Activated CD4-positive, alpha-beta memory T cell treated with anti-CD3 and anti-CD28 coated beads for 36 hours (primary cell): ENCODE measurements at regions not wholly inside any gene's neighbourhood (a gene's known extent, or its start where the extent isn't known, plus 50 kb on each side); places are given as distances from the start of the nearest gene placed in this dataset.
"Not testable (repeated sequence)": the region's sequence is repeated elsewhere in the genome, so short reads cannot be mapped to it uniquely, and the experiment has no call there.

ENCODE experiments used
- CTCF ChIA-PET: fragments of 350-600 bp; sonication (Branson Sonifier 250); formaldehyde crosslinking; loops from one replicate; lab custom pipeline; 2021; ENCODE audit warnings: antibody characterized with exemption, inconsistent platforms; lab: Charles Lee
- POLR2A ChIA-PET: fragments of 350-600 bp; sonication (Branson Sonifier 250); formaldehyde crosslinking; loops from one replicate; lab custom pipeline; 2021; ENCODE audit warnings: antibody characterized with exemption; lab: Charles Lee
- DNase-seq: peaks from one replicate; pipeline ENCODE4 v3.0.0-alpha.2; 2020
- H3K27ac Mint-ChIP-seq: one replicate; pipeline ENCODE4 v1.8.0; 2021; ENCODE audit warnings: mixed read lengths
- H3K27me3 Mint-ChIP-seq: one replicate; pipeline ENCODE4 v1.8.0; 2021; ENCODE audit warnings: mixed read lengths
- H3K36me3 Mint-ChIP-seq: one replicate; pipeline ENCODE4 v1.8.0; 2021; ENCODE audit warnings: mixed read lengths
- H3K4me1 Mint-ChIP-seq: one replicate; pipeline ENCODE4 v1.8.0; 2021; ENCODE audit warnings: low read depth, mixed read lengths
- H3K4me3 Mint-ChIP-seq: one replicate; pipeline ENCODE4 v1.8.0; 2021; ENCODE audit warnings: mild to moderate bottlenecking, mixed read lengths
- H3K9me3 Mint-ChIP-seq: one replicate; pipeline ENCODE4 v1.8.0; 2021; ENCODE audit warnings: mixed read lengths
- intact Hi-C: fragments of 100-400 bp; cut with micrococcal nuclease; formaldehyde crosslinking; loops from one replicate; pipeline ENCODE4 v1.15.1; 2023

- POLR2A ChIA-PET = interaction anchor here (0.6 kb wide), 1 partner anchor 12 kb away, joined by 3 read pairs; no protein-coding TSS in a partner anchor
- Mint-ChIP-seq H3K9me3 (no peaks in the 10 kb centered on the region), H3K4me3 (no peak overlapping the region), H3K4me1 (no peaks in the 10 kb centered on the region), H3K36me3 (no peaks in the 10 kb centered on the region), H3K27ac (no peak overlapping the region), H3K27me3 (no peaks in the 10 kb centered on the region)
- intact Hi-C loops = no loop called here
- no peak for DNase-seq
- CTCF ChIA-PET = interaction anchor here (1.4 kb wide), 1 partner anchor 22 kb away, joined by 3 read pairs; no protein-coding TSS in a partner anchor
Observed at GRCh38 chr1:201731592-201731991, 97.4 kb upstream of the IPO9 start.

DNA sequence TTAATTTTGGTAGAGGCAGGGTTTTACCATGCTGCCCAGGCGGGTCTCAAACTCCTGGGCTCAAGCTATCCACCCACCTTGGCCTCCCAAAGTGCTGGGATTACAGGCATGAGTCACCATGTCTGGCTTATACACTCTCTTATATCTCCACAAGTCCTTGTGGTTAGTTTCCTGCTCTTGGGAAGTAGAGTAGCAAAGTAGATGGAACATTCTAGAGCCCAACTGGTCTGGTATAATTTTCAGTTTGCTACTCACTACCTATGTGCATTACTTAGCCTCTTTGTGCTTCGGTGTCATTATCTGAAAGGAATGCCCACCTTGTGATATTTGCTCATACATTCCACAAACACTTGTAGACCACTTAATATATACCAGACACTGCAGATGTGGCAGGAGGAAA lies 96.6 kb upstream of the IPO9 start:
- no peaks in the 10 kb centered on the region for H3K9me3 Mint-ChIP-seq
- no peaks in the 10 kb centered on the region for H3K4me1 Mint-ChIP-seq
- ChIA-PET POLR2A (no interaction called here), CTCF (no interaction called here)
- H3K4me3 Mint-ChIP-seq = no peak overlapping the region
- no peak overlapping the region for H3K27ac Mint-ChIP-seq
- DNase-seq = no peak
- H3K27me3 Mint-ChIP-seq = no peaks in the 10 kb centered on the region
- intact Hi-C loops = no loop called here
- no peaks in the 10 kb centered on the region for H3K36me3 Mint-ChIP-seq

DNA sequence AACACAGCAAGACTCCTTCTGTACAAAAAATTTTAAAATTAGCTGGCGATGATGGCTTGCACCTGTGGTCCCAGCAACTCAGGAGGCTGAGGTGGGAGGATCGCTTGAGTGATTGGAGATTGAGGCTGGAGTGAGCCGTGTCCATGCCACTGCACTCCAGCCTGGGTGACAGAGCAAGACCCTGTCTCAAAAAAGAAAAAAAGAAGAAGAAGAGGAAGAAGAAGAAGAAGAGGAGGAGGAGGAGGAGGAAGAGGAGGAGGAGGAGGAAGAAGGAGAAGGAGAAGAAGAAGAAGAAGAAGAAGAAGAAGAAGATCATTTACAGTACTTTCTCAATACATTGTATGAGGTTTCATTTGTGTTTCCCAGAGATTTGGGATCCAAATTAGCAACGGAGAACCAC lies 94.7 kb upstream of the IPO9 start:
- H3K36me3 Mint-ChIP-seq, intact Hi-C loops, DNase-seq, H3K27ac Mint-ChIP-seq, POLR2A ChIA-PET, H3K27me3 Mint-ChIP-seq, H3K4me1 Mint-ChIP-seq, H3K9me3 Mint-ChIP-seq, H3K4me3 Mint-ChIP-seq: not testable (repeated sequence)
- CTCF ChIA-PET = interaction anchor here (1.9 kb wide), 1 partner anchor 175 kb away, joined by 4 read pairs; no protein-coding TSS in a partner anchor

GRCh38 chr1:201734786-201735185 lies 94.2 kb upstream of the IPO9 start:
- Mint-ChIP-seq H3K9me3 (no peaks in the 10 kb centered on the region), H3K4me3 (no peak overlapping the region), H3K36me3 (no peaks in the 10 kb centered on the region), H3K4me1 (peaks cover 5% of the 10 kb centered on the region), H3K27me3 (no peaks in the 10 kb centered on the region), H3K27ac (no peak overlapping the region)
- ChIA-PET CTCF (interaction anchor here (1.9 kb wide), 1 partner anchor 175 kb away, joined by 4 read pairs; no protein-coding TSS in a partner anchor), POLR2A (no interaction called here)
- intact Hi-C loops = no loop called here
- DNase-seq = no peak

DNA sequence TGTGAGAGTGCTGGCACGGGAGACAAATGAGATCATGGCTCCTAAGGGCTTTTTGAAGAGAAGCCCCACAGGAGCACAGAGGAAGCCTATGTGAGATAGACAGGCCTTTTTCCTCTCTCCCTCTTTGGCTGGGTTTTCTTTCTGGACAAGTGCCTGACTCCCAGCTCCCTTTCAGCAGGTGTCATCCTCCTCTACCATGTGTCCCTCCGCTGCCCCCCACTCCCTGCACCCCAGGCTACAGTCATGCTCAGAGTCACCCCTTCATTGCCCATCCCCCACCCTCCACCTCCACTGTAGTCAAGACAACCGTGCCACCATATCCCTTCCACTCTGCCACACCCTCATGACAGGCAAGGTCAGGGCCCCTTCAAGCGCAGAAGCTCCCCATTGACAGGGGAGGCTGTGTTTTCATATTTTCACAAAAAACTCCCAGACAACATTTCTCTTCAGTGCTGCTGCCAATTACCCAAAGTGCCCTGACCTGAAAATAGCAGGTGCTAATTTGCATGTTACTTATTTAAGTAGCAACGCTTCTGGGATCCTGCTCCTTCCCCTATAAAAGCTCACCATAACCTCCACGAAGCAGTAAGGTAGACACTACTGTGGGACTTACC lies 92.1 kb upstream of the IPO9 start:
- POLR2A ChIA-PET = no interaction called here
- Mint-ChIP-seq H3K27ac (no peak overlapping the region), H3K27me3 (peaks cover 4% of the 10 kb centered on the region), H3K4me1 (peaks cover 11% of the 10 kb centered on the region), H3K36me3 (no peaks in the 10 kb centered on the region), H3K9me3 (no peaks in the 10 kb centered on the region), H3K4me3 (no peak overlapping the region)
- DNase-seq = no peak
- intact Hi-C loops = no loop called here
- CTCF ChIA-PET = interaction anchor here (1.9 kb wide), 1 partner anchor 56 kb away, joined by 5 read pairs; no protein-coding TSS in a partner anchor

- no peaks in the 10 kb centered on the region for H3K36me3 Mint-ChIP-seq
- POLR2A ChIA-PET = interaction anchor here (0.8 kb wide), 1 partner anchor 207 kb away, joined by 3 read pairs; no protein-coding TSS in a partner anchor
- intact Hi-C loops = no loop called here
Observed at GRCh38 chr1:201737352-201738060, 91.5 kb upstream of the IPO9 start.

DNA sequence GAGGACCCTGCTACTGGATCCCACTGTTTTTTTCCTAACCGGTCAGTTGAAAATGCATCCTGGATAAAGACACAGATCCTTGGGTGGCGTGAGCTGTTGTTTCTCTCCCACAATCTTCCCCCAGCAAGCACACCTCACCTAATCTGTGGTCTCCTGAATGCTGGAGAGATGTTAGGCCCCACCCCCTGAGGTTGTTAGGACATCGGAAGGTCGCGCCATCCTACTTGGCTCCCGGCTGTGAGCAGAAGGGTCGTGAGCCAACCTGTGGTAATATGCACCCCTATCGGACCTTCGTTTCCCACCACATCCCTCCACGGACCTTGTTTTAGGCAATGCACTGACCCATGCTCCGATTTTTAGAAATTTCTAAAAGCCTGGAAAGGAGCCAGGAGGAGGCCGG lies 89.9 kb upstream of the IPO9 start:
- Mint-ChIP-seq H3K27me3 (peaks cover 4% of the 10 kb centered on the region), H3K27ac (no peak overlapping the region), H3K4me3 (peak overlapping the region; percentile 75), H3K36me3 (no peaks in the 10 kb centered on the region), H3K4me1 (peaks cover 11% of the 10 kb centered on the region), H3K9me3 (no peaks in the 10 kb centered on the region)
- ChIA-PET POLR2A (no interaction called here), CTCF (interaction anchor here (1.5 to 2.2 kb wide), 3 partner anchors 30 to 226 kb away, joined by 3 to 10 read pairs (median 4); no protein-coding TSS in a partner anchor)
- intact Hi-C loops = no loop called here
- DNase-seq = no peak

More at GRCh38 chr1:201737352-201738060, 91.5 kb upstream of the IPO9 start:
- no peak for DNase-seq
- H3K4me3 Mint-ChIP-seq = no peak overlapping the region
- H3K4me1 Mint-ChIP-seq = peaks cover 11% of the 10 kb centered on the region
- H3K27me3 Mint-ChIP-seq = peaks cover 4% of the 10 kb centered on the region
- no peaks in the 10 kb centered on the region for H3K9me3 Mint-ChIP-seq
- H3K27ac Mint-ChIP-seq = no peak overlapping the region
- CTCF ChIA-PET = interaction anchor here (0.8 to 1.9 kb wide), 2 partner anchors 28 to 56 kb away, joined by 4 to 5 read pairs; no protein-coding TSS in a partner anchor

DNA sequence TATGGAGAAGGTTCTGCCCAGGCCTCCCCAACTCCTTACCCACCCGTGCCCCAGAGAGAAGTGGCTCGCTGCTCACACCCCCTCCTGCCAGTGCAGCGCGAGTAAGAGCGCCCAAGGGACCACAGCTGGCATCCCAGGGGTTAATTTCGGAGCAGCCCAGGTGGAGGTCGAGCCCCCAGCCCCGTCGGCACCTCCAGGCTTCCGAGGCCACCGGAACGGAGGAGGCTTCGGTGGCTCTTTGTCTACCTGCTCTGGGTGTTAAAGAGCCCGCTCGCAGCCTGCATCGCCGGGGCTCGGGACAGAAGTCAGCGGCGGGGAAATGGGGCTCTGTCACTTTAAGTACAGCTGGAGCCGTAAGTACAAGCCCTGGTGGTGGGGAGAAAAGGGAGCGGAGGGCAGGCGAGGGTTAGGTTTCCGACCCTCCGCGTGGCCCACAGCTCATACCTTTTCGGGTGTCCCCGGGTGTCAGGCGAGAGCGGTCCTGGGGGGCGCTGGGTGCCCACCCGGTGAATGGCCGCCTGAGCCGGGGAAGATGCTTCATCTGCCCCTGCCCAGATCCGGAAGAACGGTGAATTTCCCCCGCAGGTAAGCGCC lies 89.4 kb upstream of the IPO9 start:
- H3K27ac Mint-ChIP-seq = no peak overlapping the region
- ChIA-PET CTCF (interaction anchor here (1.5 to 2.2 kb wide), 3 partner anchors 30 to 226 kb away, joined by 3 to 10 read pairs (median 4); no protein-coding TSS in a partner anchor), POLR2A (no interaction called here)
- peak overlapping the region; percentile 75 for H3K4me3 Mint-ChIP-seq
- peaks cover 4% of the 10 kb centered on the region for H3K27me3 Mint-ChIP-seq
- H3K9me3 Mint-ChIP-seq = no peaks in the 10 kb centered on the region
- DNase-seq = peak; percentile 60
- no peaks in the 10 kb centered on the region for H3K36me3 Mint-ChIP-seq
- intact Hi-C loops = no loop called here
- peaks cover 11% of the 10 kb centered on the region for H3K4me1 Mint-ChIP-seq

- Mint-ChIP-seq H3K4me1 (peaks cover 11% of the 10 kb centered on the region), H3K36me3 (no peaks in the 10 kb centered on the region), H3K27me3 (peaks cover 4% of the 10 kb centered on the region), H3K27ac (no peak overlapping the region), H3K9me3 (no peaks in the 10 kb centered on the region), H3K4me3 (peak overlapping the region; percentile 76)
- ChIA-PET CTCF (interaction anchor here (1.5 to 2.4 kb wide), 4 partner anchors 31 to 227 kb away, joined by 3 to 10 read pairs (median 5); no protein-coding TSS in a partner anchor), POLR2A (no interaction called here)
- no peak for DNase-seq
- intact Hi-C loops = no loop called here
Observed at GRCh38 chr1:201740086-201740541, 88.8 kb upstream of the IPO9 start.

DNA sequence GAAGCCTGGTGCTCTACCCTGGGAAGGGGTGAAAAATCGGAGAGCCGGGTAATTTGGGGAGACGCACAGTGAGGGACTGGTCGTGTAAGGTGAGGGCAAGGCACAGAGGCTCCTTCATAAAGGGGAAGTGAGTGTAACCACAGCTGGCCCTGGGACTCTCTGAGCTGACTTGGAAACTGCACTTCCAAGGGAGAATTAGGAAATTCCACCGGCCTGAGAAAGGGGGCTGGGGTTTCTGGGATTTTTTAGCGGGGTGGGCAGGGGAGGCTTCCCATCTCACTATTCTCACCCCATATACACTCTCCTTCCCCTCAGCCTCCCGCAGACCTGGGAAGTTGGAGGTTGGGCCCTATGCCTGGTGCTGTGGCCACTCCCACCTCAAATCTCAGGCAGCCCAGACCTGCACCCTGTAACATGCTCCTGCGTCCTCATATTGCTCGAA lies 88.3 kb upstream of the IPO9 start:
- ChIA-PET CTCF (interaction anchor here (1.7 to 2.4 kb wide), 3 partner anchors 31 to 228 kb away, joined by 4 to 10 read pairs (median 6); no protein-coding TSS in a partner anchor), POLR2A (no interaction called here)
- H3K27me3 Mint-ChIP-seq = peaks cover 4% of the 10 kb centered on the region
- peaks cover 11% of the 10 kb centered on the region for H3K4me1 Mint-ChIP-seq
- DNase-seq = no peak
- H3K27ac Mint-ChIP-seq = no peak overlapping the region
- H3K9me3 Mint-ChIP-seq = no peaks in the 10 kb centered on the region
- no peaks in the 10 kb centered on the region for H3K36me3 Mint-ChIP-seq
- intact Hi-C loops = no loop called here
- H3K4me3 Mint-ChIP-seq = peak overlapping the region; percentile 76

GRCh38 chr1:201741763-201742342 lies 87.1 kb upstream of the IPO9 start:
- Mint-ChIP-seq H3K36me3 (no peaks in the 10 kb centered on the region), H3K27me3 (peaks cover 4% of the 10 kb centered on the region), H3K27ac (no peak overlapping the region), H3K9me3 (no peaks in the 10 kb centered on the region), H3K4me1 (peaks cover 11% of the 10 kb centered on the region), H3K4me3 (no peak overlapping the region)
- DNase-seq = no peak
- ChIA-PET CTCF (interaction anchor here (0.8 to 2.4 kb wide), 2 partner anchors 47 to 51 kb away, joined by 3 to 6 read pairs; no protein-coding TSS in a partner anchor), POLR2A (no interaction called here)
- intact Hi-C loops = no loop called here
